ENCODE measurements at regions not wholly inside any gene's neighbourhood (a gene's known extent, or its start where the extent isn't known, plus 50 kb on each side); places are given as distances from the start of the nearest gene placed in this dataset.

GRCh38 chr18:53755914-53756609 is 468.4 kb downstream of the MBD2 start:
- intact Hi-C loops (cut with micrococcal nuclease) = no loop called here

GRCh38 chr18:53754154-53754553 is 470.3 kb downstream of the MBD2 start:
- intact Hi-C loops (cut with micrococcal nuclease) = no loop called here

- intact Hi-C loops (cut with micrococcal nuclease) = no loop called here
Measured at GRCh38 chr18:53753601-53754000, 470.9 kb downstream of the MBD2 start.

- intact Hi-C loops (cut with micrococcal nuclease) = no loop called here
Measured at GRCh38 chr18:53752781-53753367, 471.6 kb downstream of the MBD2 start.

- intact Hi-C loops (cut with micrococcal nuclease) = no loop called here
Measured at GRCh38 chr18:53749766-53750165, 474.7 kb downstream of the MBD2 start.

GRCh38 chr18:53747663-53748160 is 476.8 kb downstream of the MBD2 start:
- intact Hi-C loops (cut with micrococcal nuclease) = no loop called here

GRCh38 chr18:53747210-53747609 is 477.3 kb downstream of the MBD2 start:
- intact Hi-C loops (cut with micrococcal nuclease) = no loop called here

GRCh38 chr18:53745986-53746385 is 478.5 kb downstream of the MBD2 start:
- intact Hi-C loops (cut with micrococcal nuclease) = no loop called here

- intact Hi-C loops (cut with micrococcal nuclease) = no loop called here
Measured at GRCh38 chr18:53745224-53745967, 479.1 kb downstream of the MBD2 start.

- intact Hi-C loops (cut with micrococcal nuclease) = no loop called here
Measured at GRCh38 chr18:53739700-53740099, 484.8 kb downstream of the MBD2 start.

GRCh38 chr18:53735526-53735925 is 488.9 kb downstream of the MBD2 start:
- intact Hi-C loops (cut with micrococcal nuclease) = no loop called here

- intact Hi-C loops (cut with micrococcal nuclease) = no loop called here
Measured at GRCh38 chr18:53715243-53715853, 509.1 kb downstream of the MBD2 start.

- intact Hi-C loops (cut with micrococcal nuclease) = no loop called here
Measured at GRCh38 chr18:53710080-53710479, 514.4 kb downstream of the MBD2 start.

- intact Hi-C loops (cut with micrococcal nuclease) = no loop called here
Measured at GRCh38 chr18:53702480-53702879, 522.0 kb downstream of the MBD2 start.

GRCh38 chr18:53701697-53702096 is 522.8 kb downstream of the MBD2 start:
- intact Hi-C loops (cut with micrococcal nuclease) = no loop called here

- intact Hi-C loops (cut with micrococcal nuclease) = loop anchor here (1.0 kb wide), 1 partner anchor 420 kb away; no protein-coding TSS in a partner anchor
Measured at GRCh38 chr18:53698907-53699306, 525.6 kb downstream of the MBD2 start.

GRCh38 chr18:53689886-53690285 is 534.6 kb downstream of the MBD2 start:
- intact Hi-C loops (cut with micrococcal nuclease) = no loop called here

- intact Hi-C loops (cut with micrococcal nuclease) = no loop called here
Measured at GRCh38 chr18:53686965-53687364, 537.5 kb downstream of the MBD2 start.

- intact Hi-C loops (cut with micrococcal nuclease) = no loop called here
Measured at GRCh38 chr18:53682796-53683195, 541.7 kb downstream of the MBD2 start.

GRCh38 chr18:53677480-53677879 is 547.0 kb downstream of the MBD2 start:
- intact Hi-C loops (cut with micrococcal nuclease) = loop anchor here (1.0 kb wide), 1 partner anchor 8 kb away; no protein-coding TSS in a partner anchor

GRCh38 chr18:53665701-53666100 is 558.8 kb downstream of the MBD2 start:
- intact Hi-C loops (cut with micrococcal nuclease) = no loop called here

GRCh38 chr18:53664575-53664974 is 559.9 kb downstream of the MBD2 start:
- intact Hi-C loops (cut with micrococcal nuclease) = no loop called here

Data from T-helper 1 cell treated with Interleukin-12 subunit alpha and Interleukin-12 subunit beta and Interleukin-4 antibody, amounts not matched to agents 30 ng/mL and 1 ng/mL, for 36 hours (primary cell).